ENCODE measurements at regions not wholly inside any gene's neighbourhood (a gene's known extent, or its start where the extent isn't known, plus 50 kb on each side); places are given as distances from the start of the nearest gene placed in this dataset.
"Not testable (repeated sequence)": the region's sequence is repeated elsewhere in the genome, so short reads cannot be mapped to it uniquely, and the experiment has no call there.

DNA sequence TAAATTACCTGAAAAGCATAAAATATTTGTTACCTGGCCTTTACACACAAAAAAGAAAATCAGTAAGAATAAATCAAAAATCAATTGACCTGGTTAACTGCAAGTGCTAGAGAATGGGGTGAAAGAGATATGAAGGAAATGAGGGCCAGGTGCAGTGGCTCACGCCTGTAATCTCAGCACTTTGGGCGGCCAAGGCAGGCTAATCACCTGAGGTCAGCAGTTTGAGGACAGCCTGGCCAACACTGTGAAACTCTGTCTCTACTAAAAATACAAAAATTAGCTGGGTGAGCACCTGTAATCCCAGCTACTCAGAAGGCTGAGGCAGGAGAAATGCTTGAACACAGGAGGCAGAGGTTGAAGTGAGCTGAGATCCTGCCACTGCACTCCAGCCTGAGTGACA lies 1908.7 kb downstream of the PCDH9 start:
- not testable (repeated sequence) for H3K9me3 ChIP-seq (replicated peaks; ENCODE audit: low read length); H3K36me3 ChIP-seq (ENCODE audit: insufficient read depth, low read length); H3K4me3 ChIP-seq (ENCODE audit: low read length); H3K9ac ChIP-seq (ENCODE audit: low read depth, low read length); H3K4me1 ChIP-seq (ENCODE audit: control insufficient read depth, insufficient read depth, low read length); H3K4me2 ChIP-seq (ENCODE audit: low read length); H3K27me3 ChIP-seq (ENCODE audit: control insufficient read depth, insufficient read depth, low read length)

DNA sequence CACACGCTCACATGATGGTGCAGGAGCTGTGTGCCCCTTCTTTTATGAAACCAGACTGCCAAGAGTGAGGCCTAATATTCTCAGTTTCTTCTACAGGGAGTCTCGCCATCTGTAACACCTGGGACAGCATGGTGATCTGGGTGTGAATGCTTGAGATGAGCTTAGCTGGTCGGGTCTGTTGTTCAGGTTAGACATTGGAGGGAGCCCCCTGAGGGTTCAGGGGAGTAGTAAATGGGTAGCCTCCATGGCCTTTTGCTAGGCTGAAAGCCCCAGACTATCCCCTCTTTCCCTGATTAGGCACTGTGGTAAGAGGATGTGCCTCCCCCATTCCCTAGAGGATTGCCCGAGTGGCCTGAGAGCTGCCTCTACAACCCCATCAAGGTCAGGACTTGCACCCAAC lies 1916.1 kb downstream of the PCDH9 start:
- no peaks in the 10 kb centered on the region for H3K4me1 ChIP-seq (ENCODE audit: control insufficient read depth, insufficient read depth, low read length)
- no peak overlapping the region for H3K4me2 ChIP-seq (ENCODE audit: low read length)
- no peaks in the 10 kb centered on the region for H3K36me3 ChIP-seq (ENCODE audit: insufficient read depth, low read length)
- no peaks in the 10 kb centered on the region for H3K9me3 ChIP-seq (replicated peaks; ENCODE audit: low read length)
- H3K4me3 ChIP-seq (ENCODE audit: low read length) = no peak overlapping the region
- H3K27me3 ChIP-seq (ENCODE audit: control insufficient read depth, insufficient read depth, low read length) = no peaks in the 10 kb centered on the region
- no peak overlapping the region for H3K9ac ChIP-seq (ENCODE audit: low read depth, low read length)

DNA sequence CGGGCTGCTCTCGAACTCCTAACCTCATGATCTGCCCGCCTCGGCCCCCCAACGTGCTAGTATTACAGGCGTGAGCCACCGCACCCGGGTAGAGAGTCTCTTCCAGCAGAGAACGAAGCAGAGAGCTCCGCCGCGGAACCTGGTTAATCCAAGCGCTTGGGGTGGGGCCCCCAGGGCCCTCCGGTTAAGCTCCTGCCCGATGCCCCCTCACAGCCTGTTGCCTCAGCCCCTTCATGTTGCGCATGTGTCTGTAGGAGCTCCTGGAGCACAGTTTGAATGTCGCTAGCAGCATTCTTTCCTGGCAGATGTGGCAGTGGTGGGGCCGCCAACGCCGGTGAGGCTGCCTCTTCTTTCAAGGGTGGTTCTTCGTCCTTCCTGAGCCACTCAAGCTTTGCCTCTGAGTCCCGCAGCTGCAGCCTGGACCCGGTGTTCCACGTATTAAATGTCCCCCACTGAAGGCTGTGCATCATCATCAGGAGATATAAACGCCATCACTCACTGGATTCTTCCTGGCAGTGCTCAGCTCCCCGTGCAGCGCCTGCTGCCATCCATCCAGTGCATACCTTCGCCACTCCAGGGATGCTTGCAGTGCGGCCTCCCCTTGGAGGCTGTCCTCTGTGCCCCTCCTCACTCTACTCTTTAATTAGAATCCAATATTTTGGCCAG lies 1919.3 kb downstream of the PCDH9 start:
- no peaks in the 10 kb centered on the region for H3K27me3 ChIP-seq (ENCODE audit: control insufficient read depth, insufficient read depth, low read length)
- H3K4me2 ChIP-seq (ENCODE audit: low read length) = no peak overlapping the region
- H3K36me3 ChIP-seq (ENCODE audit: insufficient read depth, low read length) = no peaks in the 10 kb centered on the region
- no peaks in the 10 kb centered on the region for H3K4me1 ChIP-seq (ENCODE audit: control insufficient read depth, insufficient read depth, low read length)
- no peak overlapping the region for H3K4me3 ChIP-seq (ENCODE audit: low read length)
- no peaks in the 10 kb centered on the region for H3K9me3 ChIP-seq (replicated peaks; ENCODE audit: low read length)
- H3K9ac ChIP-seq (ENCODE audit: low read depth, low read length) = no peak overlapping the region

DNA sequence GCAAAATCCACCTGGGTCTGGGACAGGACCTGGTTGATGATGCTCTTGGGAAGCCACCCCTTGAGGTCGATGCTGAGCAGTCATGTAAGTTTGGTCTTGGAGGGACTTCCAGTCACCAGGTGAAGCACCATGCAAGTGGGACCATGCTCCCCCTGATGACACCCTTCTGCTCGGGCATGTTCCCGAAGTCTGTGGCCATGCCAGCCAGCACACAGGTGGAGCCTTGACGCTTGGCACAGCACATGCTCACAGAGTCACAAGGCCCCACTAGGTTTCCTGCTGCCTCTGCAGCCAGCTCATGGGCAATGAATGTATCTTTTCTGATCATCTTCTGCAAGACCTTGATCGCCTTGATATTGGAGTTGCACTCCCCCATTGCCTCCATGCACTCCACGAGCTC lies 1920.2 kb downstream of the PCDH9 start:
- Histone ChIP-seq H3K4me1 (ENCODE audit: control insufficient read depth, insufficient read depth, low read length) (no peaks in the 10 kb centered on the region), H3K4me2 (ENCODE audit: low read length) (no peak overlapping the region), H3K36me3 (ENCODE audit: insufficient read depth, low read length) (no peaks in the 10 kb centered on the region), H3K9me3 (replicated peaks; ENCODE audit: low read length) (no peaks in the 10 kb centered on the region), H3K9ac (ENCODE audit: low read depth, low read length) (no peak overlapping the region), H3K27me3 (ENCODE audit: control insufficient read depth, insufficient read depth, low read length) (no peaks in the 10 kb centered on the region), H3K4me3 (ENCODE audit: low read length) (no peak overlapping the region)

DNA sequence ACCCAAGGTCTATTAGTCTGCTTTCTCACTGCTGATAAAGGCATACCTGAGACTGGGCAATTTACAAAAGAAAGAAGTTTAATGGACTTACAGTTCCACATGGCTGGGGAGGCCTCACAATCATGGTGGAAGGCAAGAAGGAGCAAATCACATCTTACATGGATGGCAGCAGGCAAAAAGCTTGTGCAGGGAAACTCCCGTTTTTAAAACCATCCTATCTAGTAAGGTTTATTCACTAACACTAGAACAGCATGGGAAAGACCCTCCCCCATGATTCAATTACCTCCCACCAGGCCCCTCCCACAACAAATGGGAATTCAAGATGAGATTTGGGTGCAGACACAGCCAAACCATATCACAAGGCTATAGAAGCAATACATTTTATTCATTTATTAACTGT lies 1921.4 kb downstream of the PCDH9 start:
- not testable (repeated sequence) for H3K36me3 ChIP-seq (ENCODE audit: insufficient read depth, low read length); H3K9me3 ChIP-seq (replicated peaks; ENCODE audit: low read length)

DNA sequence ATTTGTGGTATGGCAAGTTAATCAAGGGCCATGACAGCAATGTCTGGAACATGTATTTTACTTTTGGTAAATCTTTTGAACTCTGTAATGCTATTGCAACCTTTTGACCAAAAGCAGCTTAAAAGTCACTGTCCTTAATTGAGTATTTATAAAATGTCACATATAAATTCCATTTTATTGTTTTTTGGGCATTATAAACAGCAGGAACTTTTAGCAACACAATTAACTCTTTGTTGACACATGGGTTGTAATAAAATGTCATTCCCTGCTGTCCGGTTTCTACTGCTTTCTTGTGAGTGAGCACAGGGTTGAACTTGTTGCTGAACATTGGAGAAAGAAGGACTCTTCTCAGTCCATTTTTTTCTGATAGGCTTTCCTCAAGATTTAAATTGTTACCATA lies 1923.1 kb downstream of the PCDH9 start:
- H3K36me3 ChIP-seq (ENCODE audit: insufficient read depth, low read length) = no peaks in the 10 kb centered on the region
- H3K4me2 ChIP-seq (ENCODE audit: low read length) = no peak overlapping the region
- no peaks in the 10 kb centered on the region for H3K9me3 ChIP-seq (replicated peaks; ENCODE audit: low read length)
- no peak overlapping the region for H3K9ac ChIP-seq (ENCODE audit: low read depth, low read length)
- H3K4me1 ChIP-seq (ENCODE audit: control insufficient read depth, insufficient read depth, low read length) = no peaks in the 10 kb centered on the region
- no peaks in the 10 kb centered on the region for H3K27me3 ChIP-seq (ENCODE audit: control insufficient read depth, insufficient read depth, low read length)
- no peak overlapping the region for H3K4me3 ChIP-seq (ENCODE audit: low read length)

More for the DNA sequence above, 1921.4 kb downstream of the PCDH9 start:
- H3K9ac ChIP-seq (ENCODE audit: low read depth, low read length); H3K4me2 ChIP-seq (ENCODE audit: low read length); H3K27me3 ChIP-seq (ENCODE audit: control insufficient read depth, insufficient read depth, low read length); H3K4me1 ChIP-seq (ENCODE audit: control insufficient read depth, insufficient read depth, low read length); H3K4me3 ChIP-seq (ENCODE audit: low read length): not testable (repeated sequence)

DNA sequence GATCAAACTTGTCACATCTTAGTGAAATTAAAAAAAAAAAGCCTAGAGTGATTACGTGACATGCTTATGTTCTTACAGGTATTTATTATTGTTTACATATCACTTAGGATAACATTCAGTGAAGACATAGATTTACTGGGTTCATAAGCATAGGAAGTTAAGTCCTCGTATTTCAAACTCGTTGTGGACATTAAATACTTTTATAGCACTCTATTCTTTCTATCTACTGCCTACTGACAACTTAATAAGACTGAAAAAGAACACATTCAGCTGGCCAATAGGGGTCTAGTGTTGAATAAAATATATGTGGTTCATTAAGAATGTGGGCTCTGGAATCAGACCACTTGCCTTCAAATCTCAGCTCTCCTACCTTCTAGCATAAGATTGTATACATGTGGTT lies 1927.4 kb downstream of the PCDH9 start:
- H3K9me3 ChIP-seq (replicated peaks; ENCODE audit: low read length) = no peaks in the 10 kb centered on the region
- H3K4me2 ChIP-seq (ENCODE audit: low read length) = no peak overlapping the region
- no peaks in the 10 kb centered on the region for H3K27me3 ChIP-seq (ENCODE audit: control insufficient read depth, insufficient read depth, low read length)
- H3K9ac ChIP-seq (ENCODE audit: low read depth, low read length) = no peak overlapping the region
- H3K4me3 ChIP-seq (ENCODE audit: low read length) = no peak overlapping the region
- H3K36me3 ChIP-seq (ENCODE audit: insufficient read depth, low read length) = no peaks in the 10 kb centered on the region
- H3K4me1 ChIP-seq (ENCODE audit: control insufficient read depth, insufficient read depth, low read length) = no peaks in the 10 kb centered on the region

DNA sequence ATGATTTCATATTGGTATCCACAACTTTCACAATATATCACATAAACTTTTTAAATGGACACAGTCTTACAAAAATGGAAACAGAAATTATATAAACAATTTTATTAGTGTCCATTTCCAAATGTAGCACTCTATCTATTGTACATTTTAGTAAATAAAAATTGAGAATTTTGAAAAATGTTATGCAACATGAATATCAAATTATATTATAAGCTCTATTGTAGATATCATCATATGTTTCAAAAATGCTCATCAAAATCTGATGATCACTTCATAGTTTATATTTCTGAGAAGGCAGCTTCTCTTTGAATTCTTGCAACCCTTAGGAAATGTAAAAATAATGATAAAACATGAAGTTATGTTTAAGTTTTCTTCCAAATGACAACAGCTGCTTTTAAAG lies 1928.6 kb downstream of the PCDH9 start:
- no peaks in the 10 kb centered on the region for H3K36me3 ChIP-seq (ENCODE audit: insufficient read depth, low read length)
- no peak overlapping the region for H3K9ac ChIP-seq (ENCODE audit: low read depth, low read length)
- H3K4me1 ChIP-seq (ENCODE audit: control insufficient read depth, insufficient read depth, low read length) = no peaks in the 10 kb centered on the region

DNA sequence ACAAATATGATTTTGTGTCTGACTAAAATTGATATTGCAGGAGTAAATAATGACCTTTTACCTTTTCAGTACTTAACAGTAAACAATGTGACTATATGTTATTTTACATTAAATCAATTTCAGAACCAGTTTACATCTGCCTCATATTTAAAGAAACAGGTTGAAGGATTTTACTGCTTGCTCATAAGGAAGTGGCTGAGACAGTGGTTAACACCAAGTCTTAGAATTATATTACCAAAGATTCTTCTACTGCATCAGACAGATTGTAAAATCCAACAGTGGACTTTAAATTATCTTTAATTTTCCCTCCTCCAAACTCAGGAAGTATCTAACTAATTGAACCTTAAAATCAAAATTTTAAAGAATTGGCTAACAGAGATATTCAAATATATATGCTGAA lies 1929.9 kb downstream of the PCDH9 start:
- Histone ChIP-seq H3K9ac (ENCODE audit: low read depth, low read length) (no peak overlapping the region), H3K4me2 (ENCODE audit: low read length) (no peak overlapping the region), H3K4me1 (ENCODE audit: control insufficient read depth, insufficient read depth, low read length) (no peaks in the 10 kb centered on the region), H3K27me3 (ENCODE audit: control insufficient read depth, insufficient read depth, low read length) (no peaks in the 10 kb centered on the region), H3K9me3 (replicated peaks; ENCODE audit: low read length) (no peaks in the 10 kb centered on the region), H3K36me3 (ENCODE audit: insufficient read depth, low read length) (no peaks in the 10 kb centered on the region), H3K4me3 (ENCODE audit: low read length) (no peak overlapping the region)

More for the DNA sequence above, 1928.6 kb downstream of the PCDH9 start:
- H3K27me3 ChIP-seq (ENCODE audit: control insufficient read depth, insufficient read depth, low read length) = no peaks in the 10 kb centered on the region
- no peaks in the 10 kb centered on the region for H3K9me3 ChIP-seq (replicated peaks; ENCODE audit: low read length)
- H3K4me2 ChIP-seq (ENCODE audit: low read length) = no peak overlapping the region
- H3K4me3 ChIP-seq (ENCODE audit: low read length) = no peak overlapping the region

DNA sequence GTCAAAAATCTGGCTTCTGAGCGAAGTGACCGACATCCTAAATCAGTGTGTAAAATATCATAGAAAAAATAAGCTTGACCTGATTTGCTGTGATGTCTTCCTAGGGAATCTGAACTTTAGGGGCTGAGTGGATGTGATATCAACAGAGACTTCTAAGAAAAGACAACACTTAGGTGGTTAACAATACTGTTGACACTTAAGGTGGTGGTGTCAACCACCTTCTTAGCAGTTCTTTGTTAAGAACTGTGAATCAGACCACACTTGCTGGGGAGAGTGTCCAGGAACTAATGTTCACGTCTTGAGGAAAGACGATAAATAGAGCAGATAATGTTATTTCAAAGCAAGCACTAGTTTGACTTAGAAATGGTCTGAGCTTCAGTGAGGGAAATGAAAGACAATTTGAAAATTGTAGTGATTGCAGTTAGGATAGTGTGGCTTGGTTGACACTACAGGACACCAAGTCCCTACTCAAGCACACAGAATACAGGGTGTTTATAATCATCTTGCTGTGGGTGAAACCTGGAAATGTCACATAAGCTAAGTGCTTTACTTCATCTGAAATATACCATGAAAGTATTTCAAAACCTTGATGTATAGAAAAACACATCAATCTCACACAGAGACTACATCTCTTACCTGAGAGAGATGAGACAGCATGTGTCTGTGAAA lies 1936.5 kb downstream of the PCDH9 start:
- no peaks in the 10 kb centered on the region for H3K9me3 ChIP-seq (replicated peaks; ENCODE audit: low read length)
- no peak overlapping the region for H3K4me2 ChIP-seq (ENCODE audit: low read length)
- no peak overlapping the region for H3K4me3 ChIP-seq (ENCODE audit: low read length)
- no peaks in the 10 kb centered on the region for H3K4me1 ChIP-seq (ENCODE audit: control insufficient read depth, insufficient read depth, low read length)
- no peak overlapping the region for H3K9ac ChIP-seq (ENCODE audit: low read depth, low read length)
- no peaks in the 10 kb centered on the region for H3K27me3 ChIP-seq (ENCODE audit: control insufficient read depth, insufficient read depth, low read length)
- H3K36me3 ChIP-seq (ENCODE audit: insufficient read depth, low read length) = no peaks in the 10 kb centered on the region

DNA sequence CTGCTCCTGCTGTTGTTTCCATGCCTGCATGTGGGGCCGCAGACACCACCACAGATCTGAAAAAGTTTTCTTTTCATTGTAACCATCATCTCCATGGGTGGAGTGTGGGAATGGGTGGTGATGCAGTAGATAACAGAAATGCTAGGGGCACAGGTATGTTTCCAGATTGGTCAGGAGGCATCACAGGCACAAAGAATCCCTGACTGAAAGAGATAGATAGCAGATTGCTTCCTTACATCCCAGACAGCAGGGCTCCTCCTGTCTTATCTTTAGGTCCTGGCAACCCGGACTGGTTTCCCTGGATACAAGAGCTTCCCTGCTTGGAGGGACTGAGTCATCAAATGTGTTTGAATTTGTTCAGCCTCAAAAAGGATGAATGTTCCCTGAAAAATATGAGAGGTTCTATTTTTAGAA lies 1937.6 kb downstream of the PCDH9 start:
- H3K36me3 ChIP-seq (ENCODE audit: insufficient read depth, low read length) = no peaks in the 10 kb centered on the region
- no peaks in the 10 kb centered on the region for H3K4me1 ChIP-seq (ENCODE audit: control insufficient read depth, insufficient read depth, low read length)

DNA sequence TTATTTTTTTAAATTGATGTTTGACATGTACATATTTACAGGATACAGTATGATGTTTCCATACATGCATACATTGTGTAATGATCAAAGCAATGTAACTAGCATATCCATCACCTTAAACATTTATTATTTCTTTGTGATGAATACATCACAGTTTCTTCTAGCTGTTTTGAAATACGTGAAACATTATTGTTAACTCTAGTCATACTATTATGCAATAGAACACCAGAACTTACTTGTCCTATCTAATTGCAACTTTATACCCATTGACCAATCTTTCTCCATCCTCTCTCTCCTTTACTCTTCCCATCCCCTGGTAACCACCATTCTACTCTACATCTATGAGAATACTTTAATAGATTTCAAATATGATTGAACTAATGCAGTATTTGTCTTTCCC lies 1942.7 kb downstream of the PCDH9 start:
- H3K4me2 ChIP-seq (ENCODE audit: low read length) = no peak overlapping the region
- H3K4me3 ChIP-seq (ENCODE audit: low read length) = no peak overlapping the region
- no peaks in the 10 kb centered on the region for H3K4me1 ChIP-seq (ENCODE audit: control insufficient read depth, insufficient read depth, low read length)
- H3K36me3 ChIP-seq (ENCODE audit: insufficient read depth, low read length) = no peaks in the 10 kb centered on the region
- no peaks in the 10 kb centered on the region for H3K27me3 ChIP-seq (ENCODE audit: control insufficient read depth, insufficient read depth, low read length)
- no peak overlapping the region for H3K9ac ChIP-seq (ENCODE audit: low read depth, low read length)
- H3K9me3 ChIP-seq (replicated peaks; ENCODE audit: low read length) = no peaks in the 10 kb centered on the region

More for the DNA sequence above, 1937.6 kb downstream of the PCDH9 start:
- Histone ChIP-seq H3K27me3 (ENCODE audit: control insufficient read depth, insufficient read depth, low read length) (no peaks in the 10 kb centered on the region), H3K9ac (ENCODE audit: low read depth, low read length) (no peak overlapping the region), H3K9me3 (replicated peaks; ENCODE audit: low read length) (no peaks in the 10 kb centered on the region), H3K4me3 (ENCODE audit: low read length) (no peak overlapping the region), H3K4me2 (ENCODE audit: low read length) (no peak overlapping the region)

Measured in skeletal muscle satellite cell (primary cell).